GM12892 (cell line): ENCODE measurements at regions not wholly inside any gene's neighbourhood (a gene's known extent, or its start where the extent isn't known, plus 50 kb on each side); places are given as distances from the start of the nearest gene placed in this dataset.

Experiments used
- POLR2A ChIP-seq: IDR thresholded peaks from 2 replicates; pipeline ENCODE4 v1.6.1; 2011; ENCODE audit warnings: low read depth, low read length, control low read depth
- POLR2AphosphoS5 ChIP-seq: IDR thresholded peaks from 2 replicates; pipeline ENCODE4 v1.6.1; 2011; ENCODE audit warnings: low read depth, low read length, control low read depth
- TAF1 ChIP-seq: IDR thresholded peaks from 2 replicates; pipeline ENCODE4 v1.6.1; 2011; ENCODE audit warnings: low read depth, mild to moderate bottlenecking, control low read depth, low read length, borderline replicate concordance

DNA sequence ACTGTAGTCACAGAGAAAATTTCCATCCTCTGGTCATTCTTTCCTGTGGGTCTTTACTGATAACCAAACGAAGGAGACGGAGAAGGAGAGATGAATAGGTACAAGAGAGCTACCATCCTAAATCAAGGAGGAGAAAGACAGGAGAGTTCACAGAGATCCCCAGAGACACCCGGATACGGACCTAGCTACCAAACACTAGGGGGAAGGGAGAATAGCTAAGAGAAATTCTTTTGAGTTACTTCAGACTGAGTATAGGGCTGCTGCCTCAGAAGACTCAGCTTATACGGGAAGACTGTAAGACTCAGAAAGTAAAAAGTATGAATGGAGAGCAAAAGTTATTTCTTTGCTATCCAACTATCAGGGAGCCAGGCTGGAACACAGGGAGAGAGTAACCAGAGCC lies 572.1 kb downstream of the C4orf33 start:
- no peak for TF ChIP-seq POLR2AphosphoS5
- no peak for TF ChIP-seq POLR2A
- no peak for TF ChIP-seq TAF1
